ENCODE measurements at regions not wholly inside any gene's neighbourhood (a gene's known extent, or its start where the extent isn't known, plus 50 kb on each side); places are given as distances from the start of the nearest gene placed in this dataset.

- TF ChIP-seq CTCF (IDR thresholded peaks at IDR 0.05; ENCODE audit: low read depth, low read length, poor library complexity, severe bottlenecking) = no peak
- TF ChIP-seq EZH2phosphoT487 (IDR thresholded peaks at IDR 0.05; ENCODE audit: borderline replicate concordance, low read length) = no peak
Observed at GRCh38 chr4:81756042-81756441, 284.3 kb upstream of the RASGEF1B start.

Data from DOHH2 (cell line).